Ishikawa (cell line): ENCODE measurements at regions not wholly inside any gene's neighbourhood (a gene's known extent, or its start where the extent isn't known, plus 50 kb on each side); places are given as distances from the start of the nearest gene placed in this dataset.

ENCODE experiments used
- CEBPB ChIP-seq: IDR thresholded peaks from 2 replicates; pipeline ENCODE4 v1.6.1; 2012
- CREB1 ChIP-seq: IDR thresholded peaks from 2 replicates; pipeline ENCODE4 v1.6.1; 2012; ENCODE audit warnings: low read depth
- EGR1 ChIP-seq: IDR thresholded peaks from 2 replicates; pipeline ENCODE4 v1.6.1; 2012
- RAD21 ChIP-seq: IDR thresholded peaks from 2 replicates; pipeline ENCODE4 v1.6.1; 2012; ENCODE audit warnings: low read depth
- TAF1 ChIP-seq: IDR thresholded peaks from 2 replicates; pipeline ENCODE4 v1.6.1; 2012; ENCODE audit warnings: low read depth, mild to moderate bottlenecking
- TCF12 ChIP-seq: IDR thresholded peaks from 2 replicates; pipeline ENCODE4 v1.6.1; 2012; ENCODE audit warnings: low read depth
- TEAD4 ChIP-seq: IDR thresholded peaks from 2 replicates; pipeline ENCODE4 v1.6.1; 2012
- YY1 ChIP-seq: IDR thresholded peaks from 2 replicates; pipeline ENCODE4 v1.6.1; 2012; ENCODE audit warnings: low read depth
- ZBTB7A ChIP-seq: IDR thresholded peaks from 2 replicates; pipeline ENCODE4 v1.6.1; 2012; ENCODE audit warnings: low read depth
- TF ChIP-seq, protein P1 (sequence below): IDR thresholded peaks from 2 replicates; pipeline ENCODE4 v1.6.1; 2012

DNA sequence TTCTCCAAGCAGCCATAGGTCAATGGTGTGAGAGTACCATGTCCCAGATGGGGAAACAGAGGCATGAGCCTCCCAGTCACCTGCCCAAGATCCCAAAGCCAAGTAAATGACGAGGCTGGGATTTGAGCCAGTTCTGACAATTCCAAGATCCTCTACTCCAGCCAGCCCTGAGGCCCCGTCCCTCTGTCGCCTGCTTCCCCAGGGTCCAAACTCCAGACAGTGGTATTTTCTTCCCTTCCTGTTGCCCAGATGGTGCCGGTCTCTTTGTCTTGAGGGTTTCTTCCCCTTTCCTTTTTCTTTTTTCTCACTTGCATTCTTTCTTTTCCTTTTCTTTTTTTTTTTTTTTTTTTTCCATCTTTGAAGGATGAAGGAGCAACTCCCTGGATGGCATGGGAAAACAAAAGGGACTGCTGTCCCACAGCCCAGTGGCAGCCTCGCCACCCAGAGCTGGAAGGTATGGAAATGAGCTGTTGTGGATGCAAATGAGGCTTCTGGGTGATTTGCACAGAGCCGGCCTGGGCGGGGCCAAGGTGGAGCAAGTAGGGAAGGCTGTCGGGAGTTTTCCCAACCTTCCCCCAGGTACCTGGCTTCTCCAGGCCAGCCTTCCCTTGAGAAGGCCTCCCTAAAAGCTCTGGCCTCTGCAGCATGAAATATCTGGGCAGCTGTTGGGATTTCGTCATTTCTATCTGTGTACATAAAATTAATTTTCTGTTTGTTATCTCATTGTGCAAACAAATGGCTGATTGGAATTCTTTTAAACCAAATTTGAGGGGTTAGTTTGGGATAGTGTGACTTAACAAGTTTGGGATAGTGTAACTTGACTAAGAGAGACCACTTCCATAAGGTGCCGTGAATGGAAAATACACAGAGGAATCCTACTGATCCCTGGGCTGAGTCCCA is 146.8 kb downstream of the MN1 start:
- TF ChIP-seq CEBPB (no peak), CREB1 (no peak), EGR1 (no peak), TEAD4 (no peak), TCF12 (no peak), TAF1 (no peak), RAD21 (no peak), YY1 (no peak), ZBTB7A (no peak)
- TF ChIP-seq, protein P1, sequence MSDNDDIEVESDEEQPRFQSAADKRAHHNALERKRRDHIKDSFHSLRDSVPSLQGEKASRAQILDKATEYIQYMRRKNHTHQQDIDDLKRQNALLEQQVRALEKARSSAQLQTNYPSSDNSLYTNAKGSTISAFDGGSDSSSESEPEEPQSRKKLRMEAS = no peak
